ENCODE measurements at regions not wholly inside any gene's neighbourhood (a gene's known extent, or its start where the extent isn't known, plus 50 kb on each side); places are given as distances from the start of the nearest gene placed in this dataset.
"Not testable (repeated sequence)": the region's sequence is repeated elsewhere in the genome, so short reads cannot be mapped to it uniquely, and the experiment has no call there.

GRCh38 chr5:42309865-42310264 is 113.4 kb upstream of the GHR start:
- intact Hi-C loops (cut with DNase I), result no loop called here

GRCh38 chr5:42315214-42315613 is 108.0 kb upstream of the GHR start:
- H3K9me3 ChIP-seq, result no peaks in the 10 kb centered on the region
- WGBS, result 21% methylated on average over 2 of the region's 2 CpGs
- DNase-seq (ENCODE audit: low spot score), result no peak
- H3K36me3 ChIP-seq, result no peaks in the 10 kb centered on the region
- H3K27ac ChIP-seq, result no peak overlapping the region
- no peaks in the 10 kb centered on the region for H3K4me1 ChIP-seq (replicated peaks)
- intact Hi-C loops (cut with DNase I), result no loop called here
- H3K27me3 ChIP-seq (replicated peaks; ENCODE audit: insufficient read depth), result no peaks in the 10 kb centered on the region
- H3K4me3 ChIP-seq, result no peak overlapping the region
- TF ChIP-seq POLR2AphosphoS5 (IDR thresholded peaks at IDR 0.05), result no peak
- TF ChIP-seq CTCF (IDR thresholded peaks at IDR 0.05), result no peak
- TF ChIP-seq POLR2A (IDR thresholded peaks at IDR 0.05), result no peak

More at GRCh38 chr5:42309865-42310264, 113.4 kb upstream of the GHR start:
- no peak for DNase-seq (ENCODE audit: low spot score)
- Histone ChIP-seq H3K4me1 (replicated peaks) (no peaks in the 10 kb centered on the region), H3K4me3 (no peak overlapping the region), H3K9me3 (no peaks in the 10 kb centered on the region), H3K36me3 (no peaks in the 10 kb centered on the region), H3K27ac (no peak overlapping the region), H3K27me3 (replicated peaks; ENCODE audit: insufficient read depth) (no peaks in the 10 kb centered on the region)
- TF ChIP-seq CTCF (IDR thresholded peaks at IDR 0.05), result no peak
- TF ChIP-seq POLR2AphosphoS5 (IDR thresholded peaks at IDR 0.05), result no peak
- no peak for TF ChIP-seq POLR2A (IDR thresholded peaks at IDR 0.05)

GRCh38 chr5:42317575-42317974 is 105.7 kb upstream of the GHR start:
- Histone ChIP-seq H3K9me3 (no peaks in the 10 kb centered on the region), H3K27me3 (replicated peaks; ENCODE audit: insufficient read depth) (no peaks in the 10 kb centered on the region), H3K27ac (no peak overlapping the region), H3K36me3 (no peaks in the 10 kb centered on the region), H3K4me1 (replicated peaks) (no peaks in the 10 kb centered on the region), H3K4me3 (no peak overlapping the region)
- DNase-seq (ENCODE audit: low spot score), result no peak
- TF ChIP-seq POLR2A (IDR thresholded peaks at IDR 0.05), result no peak
- intact Hi-C loops (cut with DNase I), result no loop called here
- 81% methylated on average over 2 of the region's 2 CpGs for WGBS

- H3K27ac ChIP-seq; H3K36me3 ChIP-seq; DNase-seq (ENCODE audit: low spot score); H3K9me3 ChIP-seq; H3K27me3 ChIP-seq (replicated peaks; ENCODE audit: insufficient read depth); H3K4me3 ChIP-seq; H3K4me1 ChIP-seq (replicated peaks); intact Hi-C loops (cut with DNase I): not testable (repeated sequence)
- WGBS, result 58% methylated on average over 5 of the region's 5 CpGs
Measured at GRCh38 chr5:42319546-42319945, 103.7 kb upstream of the GHR start.

GRCh38 chr5:42321785-42322184 is 101.5 kb upstream of the GHR start:
- Histone ChIP-seq H3K4me1 (replicated peaks) (no peaks in the 10 kb centered on the region), H3K36me3 (no peaks in the 10 kb centered on the region), H3K9me3 (no peaks in the 10 kb centered on the region), H3K27me3 (replicated peaks; ENCODE audit: insufficient read depth) (no peaks in the 10 kb centered on the region), H3K4me3 (no peak overlapping the region), H3K27ac (no peak overlapping the region)
- DNase-seq (ENCODE audit: low spot score), result no peak
- TF ChIP-seq POLR2AphosphoS5 (IDR thresholded peaks at IDR 0.05) (no peak), POLR2A (IDR thresholded peaks at IDR 0.05) (no peak), CTCF (IDR thresholded peaks at IDR 0.05) (no peak)
- intact Hi-C loops (cut with DNase I), result no loop called here
- 52% methylated on average over 1 of the region's 1 CpG for WGBS

- Histone ChIP-seq H3K9me3 (no peaks in the 10 kb centered on the region), H3K27ac (no peak overlapping the region), H3K4me3 (no peak overlapping the region), H3K4me1 (replicated peaks) (no peaks in the 10 kb centered on the region), H3K27me3 (replicated peaks; ENCODE audit: insufficient read depth) (no peaks in the 10 kb centered on the region), H3K36me3 (no peaks in the 10 kb centered on the region)
- DNase-seq (ENCODE audit: low spot score), result no peak
- intact Hi-C loops (cut with DNase I), result no loop called here
- WGBS, result 100% methylated on average over 3 of the region's 3 CpGs
- no peak for TF ChIP-seq POLR2A (IDR thresholded peaks at IDR 0.05)
- no peak for TF ChIP-seq CTCF (IDR thresholded peaks at IDR 0.05)
Measured at GRCh38 chr5:42337143-42337542, 86.1 kb upstream of the GHR start.
